Colonic mucosa (tissue), 4 donors: ENCODE measurements at regions not wholly inside any gene's neighbourhood (a gene's known extent, or its start where the extent isn't known, plus 50 kb on each side); places are given as distances from the start of the nearest gene placed in this dataset.

Experiments
- DNase-seq: peaks from one replicate; pipeline ENCODE4 v3.0.0-alpha.2; 2020
- H3K27ac ChIP-seq: fragments of 200-600 bp; one replicate; pipeline ENCODE4 v1.8.0; 2021
- H3K27me3 ChIP-seq: fragments of 200-600 bp; one replicate; pipeline ENCODE4 v1.8.0; 2021
- H3K36me3 ChIP-seq: fragments of 200-600 bp; one replicate; pipeline ENCODE4 v1.8.0; 2021
- H3K4me1 ChIP-seq: fragments of 200-600 bp; one replicate; pipeline ENCODE4 v1.8.0; 2021; ENCODE audit warnings: mild to moderate bottlenecking
- H3K4me3 ChIP-seq: fragments of 200-600 bp; one replicate; pipeline ENCODE4 v1.8.0; 2021
- H3K9ac ChIP-seq, 2 donors: one replicate each; pipeline ENCODE4 v1.7.0; 2013; ENCODE audit warnings: control low read depth in 2 of 2, low read depth in 2 of 2, low read length in 2 of 2
- H3K9me3 ChIP-seq: fragments of 200-600 bp; one replicate; pipeline ENCODE4 v1.8.0; 2021
- CTCF ChIP-seq: fragments of 200-600 bp; IDR thresholded peaks from one replicate; pipeline ENCODE4 v1.8.0; 2022; ENCODE audit warnings: antibody characterized with exemption, mild to moderate bottlenecking
- intact Hi-C: fragments of 100-400 bp; cut with DNase I; formaldehyde crosslinking; loops from one replicate; pipeline ENCODE4 v1.14.1; 2022
- donor health status: healthy.
- donor health status: DM: no; HTN: no; CAD: no.
- donor health status: DM: no; HTN: no; CAD: no.

- no peak overlapping the region for H3K9ac ChIP-seq
- no peak for DNase-seq
- H3K4me3 ChIP-seq, result no peak overlapping the region
- no peak overlapping the region for H3K27ac ChIP-seq
- no peaks in the 10 kb centered on the region for H3K9me3 ChIP-seq
- no peaks in the 10 kb centered on the region for H3K36me3 ChIP-seq
- intact Hi-C loops, result no loop called here
- no peaks in the 10 kb centered on the region for H3K27me3 ChIP-seq
- TF ChIP-seq CTCF, result no peak
- H3K4me1 ChIP-seq, result peaks cover 6% of the 10 kb centered on the region
Measured at GRCh38 chr10:60537697-60538096, 148.0 kb upstream of the ANK3 start.

- no peak for DNase-seq
- H3K36me3 ChIP-seq, result no peaks in the 10 kb centered on the region
- TF ChIP-seq CTCF, result no peak
- no peaks in the 10 kb centered on the region for H3K27me3 ChIP-seq
- H3K4me1 ChIP-seq, result peaks cover 13% of the 10 kb centered on the region
- H3K9me3 ChIP-seq, result no peaks in the 10 kb centered on the region
- intact Hi-C loops, result no loop called here
- H3K27ac ChIP-seq, result no peak overlapping the region
- H3K9ac ChIP-seq, result no peak overlapping the region
- H3K4me3 ChIP-seq, result no peak overlapping the region
Measured at GRCh38 chr10:60536529-60537114, 146.9 kb upstream of the ANK3 start.

- intact Hi-C loops, result no loop called here
- H3K9ac ChIP-seq, result no peak overlapping the region
- H3K4me1 ChIP-seq, result peaks cover 13% of the 10 kb centered on the region
- no peaks in the 10 kb centered on the region for H3K9me3 ChIP-seq
- no peak for DNase-seq
- H3K36me3 ChIP-seq, result no peaks in the 10 kb centered on the region
- H3K4me3 ChIP-seq, result no peak overlapping the region
- H3K27me3 ChIP-seq, result no peaks in the 10 kb centered on the region
- no peak overlapping the region for H3K27ac ChIP-seq
- TF ChIP-seq CTCF, result no peak
Measured at GRCh38 chr10:60535427-60535826, 145.8 kb upstream of the ANK3 start.

- Histone ChIP-seq H3K4me1 (peaks cover 13% of the 10 kb centered on the region), H3K9ac (no peak overlapping the region), H3K4me3 (no peak overlapping the region), H3K27ac (no peak overlapping the region), H3K36me3 (no peaks in the 10 kb centered on the region), H3K27me3 (no peaks in the 10 kb centered on the region), H3K9me3 (no peaks in the 10 kb centered on the region)
- intact Hi-C loops, result no loop called here
- DNase-seq, result no peak
- TF ChIP-seq CTCF, result no peak
Measured at GRCh38 chr10:60534761-60535389, 145.2 kb upstream of the ANK3 start.

DNA sequence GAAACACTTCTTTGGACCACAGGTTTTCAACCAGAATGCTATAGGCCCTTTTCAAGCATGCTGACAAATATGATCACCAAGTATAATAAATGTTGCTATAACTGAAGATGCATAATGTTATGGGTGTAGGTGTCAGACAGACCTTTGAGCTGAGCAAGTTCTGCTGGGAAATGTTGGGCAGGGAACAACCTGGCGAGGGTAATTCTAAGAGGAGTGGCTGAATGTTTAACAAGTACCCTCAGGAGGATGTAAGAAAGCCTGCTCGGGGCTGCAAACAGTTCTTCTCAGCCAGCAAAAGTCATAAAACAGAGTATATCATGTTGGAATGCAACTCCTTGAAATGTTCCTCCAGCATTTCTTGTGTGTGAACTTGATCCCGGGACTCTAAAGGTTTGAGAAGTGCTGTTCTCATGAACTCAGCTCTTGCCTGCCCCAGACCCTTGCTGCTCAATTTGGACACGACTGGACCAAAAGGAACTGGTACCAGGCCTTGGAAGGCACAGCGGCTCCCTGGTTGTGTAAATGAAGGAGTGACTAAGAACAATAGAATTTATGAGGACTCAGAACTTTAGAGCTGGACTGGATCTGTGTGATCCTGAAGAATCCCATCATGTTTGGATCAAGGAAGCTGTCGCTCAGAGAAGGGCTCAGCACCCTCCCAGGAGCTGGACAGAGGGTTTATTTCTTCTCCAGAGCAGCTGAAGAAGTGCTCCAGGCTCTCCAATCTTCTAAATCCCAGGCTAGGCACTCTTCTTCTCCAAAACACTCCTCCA, 143.2 kb upstream of the ANK3 start:
- H3K27me3 ChIP-seq, result no peaks in the 10 kb centered on the region
- H3K4me3 ChIP-seq, result no peak overlapping the region
- no peaks in the 10 kb centered on the region for H3K9me3 ChIP-seq
- H3K27ac ChIP-seq, result peak overlapping the region; percentile 39
- no peaks in the 10 kb centered on the region for H3K36me3 ChIP-seq
- TF ChIP-seq CTCF, result no peak
- peaks cover 13% of the 10 kb centered on the region for H3K4me1 ChIP-seq
- peak; percentile 65 for DNase-seq
- no peak overlapping the region for H3K9ac ChIP-seq
- intact Hi-C loops, result no loop called here
